ENCODE measurements at regions not wholly inside any gene's neighbourhood (a gene's known extent, or its start where the extent isn't known, plus 50 kb on each side); places are given as distances from the start of the nearest gene placed in this dataset.

GRCh38 chr20:60250251-60250650 lies 292.0 kb downstream of the CDH26 start:
- no peak for ATAC-seq
- TF ChIP-seq ZFP30 (CRISPR knock-in tag; IDR thresholded peaks at IDR 0.05): no peak
- no peak for TF ChIP-seq ZC3H10 (CRISPR knock-in tag; IDR thresholded peaks at IDR 0.05)
- TF ChIP-seq TCF4 (CRISPR knock-in tag; IDR thresholded peaks at IDR 0.05; ENCODE audit: borderline replicate concordance): no peak
- no peak for TF ChIP-seq OSR1 (CRISPR knock-in tag; IDR thresholded peaks at IDR 0.05)
- no peak for TF ChIP-seq POU6F1 (CRISPR knock-in tag; IDR thresholded peaks at IDR 0.05; ENCODE audit: borderline replicate concordance, low read depth)
- TF ChIP-seq TOX (CRISPR knock-in tag; IDR thresholded peaks at IDR 0.05; ENCODE audit: borderline replicate concordance): no peak

- no peak for ATAC-seq
- TF ChIP-seq CSDC2 (CRISPR knock-in tag; IDR thresholded peaks at IDR 0.05) (no peak), ZC3H10 (CRISPR knock-in tag; IDR thresholded peaks at IDR 0.05) (no peak), CSRNP3 (CRISPR knock-in tag; IDR thresholded peaks at IDR 0.05) (no peak), ZFP3 (CRISPR knock-in tag; IDR thresholded peaks at IDR 0.05) (no peak), GLIS3 (CRISPR knock-in tag; IDR thresholded peaks at IDR 0.05) (no peak), ZNF70 (CRISPR knock-in tag; IDR thresholded peaks at IDR 0.05) (no peak), ESRRG (CRISPR knock-in tag; IDR thresholded peaks at IDR 0.05) (no peak), TCF4 (CRISPR knock-in tag; IDR thresholded peaks at IDR 0.05; ENCODE audit: borderline replicate concordance) (no peak), OSR1 (CRISPR knock-in tag; IDR thresholded peaks at IDR 0.05) (no peak), ZFP30 (CRISPR knock-in tag; IDR thresholded peaks at IDR 0.05) (no peak), ZNF8 (CRISPR knock-in tag; IDR thresholded peaks at IDR 0.05) (no peak), ISL1 (CRISPR knock-in tag; IDR thresholded peaks at IDR 0.05) (no peak)
- TF ChIP-seq, protein P1, sequence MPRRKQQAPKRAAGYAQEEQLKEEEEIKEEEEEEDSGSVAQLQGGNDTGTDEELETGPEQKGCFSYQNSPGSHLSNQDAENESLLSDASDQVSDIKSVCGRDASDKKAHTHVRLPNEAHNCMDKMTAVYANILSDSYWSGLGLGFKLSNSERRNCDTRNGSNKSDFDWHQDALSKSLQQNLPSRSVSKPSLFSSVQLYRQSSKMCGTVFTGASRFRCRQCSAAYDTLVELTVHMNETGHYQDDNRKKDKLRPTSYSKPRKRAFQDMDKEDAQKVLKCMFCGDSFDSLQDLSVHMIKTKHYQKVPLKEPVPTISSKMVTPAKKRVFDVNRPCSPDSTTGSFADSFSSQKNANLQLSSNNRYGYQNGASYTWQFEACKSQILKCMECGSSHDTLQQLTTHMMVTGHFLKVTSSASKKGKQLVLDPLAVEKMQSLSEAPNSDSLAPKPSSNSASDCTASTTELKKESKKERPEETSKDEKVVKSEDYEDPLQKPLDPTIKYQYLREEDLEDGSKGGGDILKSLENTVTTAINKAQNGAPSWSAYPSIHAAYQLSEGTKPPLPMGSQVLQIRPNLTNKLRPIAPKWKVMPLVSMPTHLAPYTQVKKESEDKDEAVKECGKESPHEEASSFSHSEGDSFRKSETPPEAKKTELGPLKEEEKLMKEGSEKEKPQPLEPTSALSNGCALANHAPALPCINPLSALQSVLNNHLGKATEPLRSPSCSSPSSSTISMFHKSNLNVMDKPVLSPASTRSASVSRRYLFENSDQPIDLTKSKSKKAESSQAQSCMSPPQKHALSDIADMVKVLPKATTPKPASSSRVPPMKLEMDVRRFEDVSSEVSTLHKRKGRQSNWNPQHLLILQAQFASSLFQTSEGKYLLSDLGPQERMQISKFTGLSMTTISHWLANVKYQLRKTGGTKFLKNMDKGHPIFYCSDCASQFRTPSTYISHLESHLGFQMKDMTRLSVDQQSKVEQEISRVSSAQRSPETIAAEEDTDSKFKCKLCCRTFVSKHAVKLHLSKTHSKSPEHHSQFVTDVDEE (CRISPR knock-in tag; IDR thresholded peaks at IDR 0.05): no peak
- TF ChIP-seq, protein P2, sequence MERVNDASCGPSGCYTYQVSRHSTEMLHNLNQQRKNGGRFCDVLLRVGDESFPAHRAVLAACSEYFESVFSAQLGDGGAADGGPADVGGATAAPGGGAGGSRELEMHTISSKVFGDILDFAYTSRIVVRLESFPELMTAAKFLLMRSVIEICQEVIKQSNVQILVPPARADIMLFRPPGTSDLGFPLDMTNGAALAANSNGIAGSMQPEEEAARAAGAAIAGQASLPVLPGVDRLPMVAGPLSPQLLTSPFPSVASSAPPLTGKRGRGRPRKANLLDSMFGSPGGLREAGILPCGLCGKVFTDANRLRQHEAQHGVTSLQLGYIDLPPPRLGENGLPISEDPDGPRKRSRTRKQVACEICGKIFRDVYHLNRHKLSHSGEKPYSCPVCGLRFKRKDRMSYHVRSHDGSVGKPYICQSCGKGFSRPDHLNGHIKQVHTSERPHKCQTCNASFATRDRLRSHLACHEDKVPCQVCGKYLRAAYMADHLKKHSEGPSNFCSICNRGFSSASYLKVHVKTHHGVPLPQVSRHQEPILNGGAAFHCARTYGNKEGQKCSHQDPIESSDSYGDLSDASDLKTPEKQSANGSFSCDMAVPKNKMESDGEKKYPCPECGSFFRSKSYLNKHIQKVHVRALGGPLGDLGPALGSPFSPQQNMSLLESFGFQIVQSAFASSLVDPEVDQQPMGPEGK (CRISPR knock-in tag; IDR thresholded peaks at IDR 0.05; ENCODE audit: borderline replicate concordance): no peak
These were observed 294.6 kb downstream of the CDH26 start for GRCh38 chr20:60252866-60253265.

GRCh38 chr20:60253471-60253870 lies 295.2 kb downstream of the CDH26 start:
- TF ChIP-seq ESRRG (CRISPR knock-in tag; IDR thresholded peaks at IDR 0.05): no peak
- TF ChIP-seq CSDC2 (CRISPR knock-in tag; IDR thresholded peaks at IDR 0.05): no peak
- no peak for TF ChIP-seq OSR1 (CRISPR knock-in tag; IDR thresholded peaks at IDR 0.05)
- no peak for TF ChIP-seq RARB (CRISPR knock-in tag; IDR thresholded peaks at IDR 0.05)
- no peak for TF ChIP-seq ISL1 (CRISPR knock-in tag; IDR thresholded peaks at IDR 0.05)
- TF ChIP-seq ZNF8 (CRISPR knock-in tag; IDR thresholded peaks at IDR 0.05): no peak
- no peak for TF ChIP-seq GLIS3 (CRISPR knock-in tag; IDR thresholded peaks at IDR 0.05)
- no peak for TF ChIP-seq POU6F1 (CRISPR knock-in tag; IDR thresholded peaks at IDR 0.05; ENCODE audit: borderline replicate concordance, low read depth)
- no peak for TF ChIP-seq BACH2 (CRISPR knock-in tag; IDR thresholded peaks at IDR 0.05; ENCODE audit: borderline replicate concordance)
- no peak for TF ChIP-seq ZFP3 (CRISPR knock-in tag; IDR thresholded peaks at IDR 0.05)
- no peak for TF ChIP-seq PPARA (CRISPR knock-in tag; IDR thresholded peaks at IDR 0.05; ENCODE audit: borderline replicate concordance)
- TF ChIP-seq, protein P2 (CRISPR knock-in tag; IDR thresholded peaks at IDR 0.05; ENCODE audit: borderline replicate concordance): no peak
- TF ChIP-seq ARNTL (CRISPR knock-in tag; IDR thresholded peaks at IDR 0.05; ENCODE audit: borderline replicate concordance, low read depth): no peak
- TF ChIP-seq, protein P1 (CRISPR knock-in tag; IDR thresholded peaks at IDR 0.05): no peak
- no peak for TF ChIP-seq TCF4 (CRISPR knock-in tag; IDR thresholded peaks at IDR 0.05; ENCODE audit: borderline replicate concordance)
- ATAC-seq: no peak
